CD4-positive, alpha-beta T cell treated with Interleukin-4 for 1 hour (primary cell): ENCODE measurements at regions not wholly inside any gene's neighbourhood (a gene's known extent, or its start where the extent isn't known, plus 50 kb on each side); places are given as distances from the start of the nearest gene placed in this dataset.

ENCODE experiments used
- DNase-seq, 2 donors: peaks; one replicate each; pipeline ENCODE4 v3.0.0-alpha.2; 2020 to 2022

- no peak for DNase-seq
Observed at GRCh38 chr5:3126639-3127038, 375.2 kb upstream of the IRX2 start.

- DNase-seq, result no peak
Observed at GRCh38 chr5:3124410-3124809, 372.9 kb upstream of the IRX2 start.

- DNase-seq, result no peak
Observed at GRCh38 chr5:3123763-3124157, 372.3 kb upstream of the IRX2 start.

GRCh38 chr5:3122985-3123762 is 371.7 kb upstream of the IRX2 start:
- DNase-seq, result no peak

GRCh38 chr5:3122216-3122615 is 370.7 kb upstream of the IRX2 start:
- DNase-seq, result no peak

GRCh38 chr5:3121813-3122212 is 370.3 kb upstream of the IRX2 start:
- DNase-seq, result no peak

GRCh38 chr5:3120028-3120427 is 368.6 kb upstream of the IRX2 start:
- DNase-seq, result no peak

GRCh38 chr5:3119435-3119834 is 368.0 kb upstream of the IRX2 start:
- DNase-seq, result no peak

GRCh38 chr5:3118340-3118739 is 366.9 kb upstream of the IRX2 start:
- no peak for DNase-seq

GRCh38 chr5:3116366-3116765 is 364.9 kb upstream of the IRX2 start:
- no peak for DNase-seq

- DNase-seq, result no peak
Observed at GRCh38 chr5:3114467-3114866, 363.0 kb upstream of the IRX2 start.

- DNase-seq, result no peak
Observed at GRCh38 chr5:3110371-3110770, 358.9 kb upstream of the IRX2 start.

- DNase-seq, result no peak
Observed at GRCh38 chr5:3107156-3107611, 355.7 kb upstream of the IRX2 start.

GRCh38 chr5:3105581-3105980 is 354.1 kb upstream of the IRX2 start:
- no peak for DNase-seq

- DNase-seq, result no peak
Observed at GRCh38 chr5:3105172-3105571, 353.7 kb upstream of the IRX2 start.

- no peak for DNase-seq
Observed at GRCh38 chr5:3104429-3105060, 353.1 kb upstream of the IRX2 start.

GRCh38 chr5:3103262-3103811 is 351.9 kb upstream of the IRX2 start:
- DNase-seq, result no peak

GRCh38 chr5:3102531-3102930 is 351.1 kb upstream of the IRX2 start:
- DNase-seq, result no peak

- no peak for DNase-seq
Observed at GRCh38 chr5:3101561-3101960, 350.1 kb upstream of the IRX2 start.

GRCh38 chr5:3100921-3101551 is 349.6 kb upstream of the IRX2 start:
- DNase-seq, result no peak

GRCh38 chr5:3099954-3100353 is 348.5 kb upstream of the IRX2 start:
- DNase-seq, result no peak

GRCh38 chr5:3099526-3099925 is 348.0 kb upstream of the IRX2 start:
- DNase-seq, result no peak

- DNase-seq, result no peak
Observed at GRCh38 chr5:3098821-3099220, 347.3 kb upstream of the IRX2 start.

GRCh38 chr5:3092664-3093063 is 341.2 kb upstream of the IRX2 start:
- no peak for DNase-seq
